CD8-positive, alpha-beta memory T cell (primary cell): ENCODE measurements at regions not wholly inside any gene's neighbourhood (a gene's known extent, or its start where the extent isn't known, plus 50 kb on each side); places are given as distances from the start of the nearest gene placed in this dataset.

ENCODE experiments used
- CTCF ChIA-PET: fragments of 350-600 bp; sonication (Branson Sonifier 250); formaldehyde crosslinking; loops from one replicate; lab custom pipeline; 2021; ENCODE audit warnings: antibody characterized with exemption; lab: Charles Lee
- POLR2A ChIA-PET: fragments of 350-600 bp; sonication (Branson Sonifier 250); formaldehyde crosslinking; loops from one replicate; lab custom pipeline; 2021; ENCODE audit warnings: antibody characterized with exemption; lab: Charles Lee
- DNase-seq, 5 donors: peaks; one replicate each; pipeline versions ENCODE4 v3.0.0 to v3.0.0-alpha.2; 2020 to 2022; ENCODE audit warnings: mixed read lengths in 1 of 5
- H3K27ac ChIP-seq: one replicate; pipeline ENCODE4 v1.7.0; 2013; ENCODE audit warnings: low read depth, mild to moderate bottlenecking, low read length, moderate library complexity
- H3K27me3 ChIP-seq: 2 replicates; pipeline ENCODE4 v1.7.0; 2013; ENCODE audit warnings: low read length, mild to moderate bottlenecking; ENCODE audit not compliant: insufficient read depth, poor library complexity, severe bottlenecking
- H3K36me3 ChIP-seq: 2 replicates; pipeline ENCODE4 v1.7.0; 2013; ENCODE audit warnings: mild to moderate bottlenecking, low read length, moderate library complexity; ENCODE audit not compliant: insufficient read depth
- H3K4me1 ChIP-seq: 2 replicates; pipeline ENCODE4 v1.7.0; 2013; ENCODE audit warnings: mild to moderate bottlenecking, low read length, moderate library complexity; ENCODE audit not compliant: insufficient read depth
- H3K4me3 ChIP-seq: 2 replicates; pipeline ENCODE4 v1.7.0; 2013; ENCODE audit warnings: mild to moderate bottlenecking, low read length
- H3K9me3 ChIP-seq: 2 replicates; pipeline ENCODE4 v1.7.0; 2013; ENCODE audit warnings: mild to moderate bottlenecking, low read length
- H3K27ac Mint-ChIP-seq, 8 donors: one replicate each; pipeline ENCODE4 v1.8.0; 2020 to 2021; ENCODE audit warnings: mixed read lengths in 8 of 8, mild to moderate bottlenecking in 6 of 8, inconsistent platforms in 3 of 8, moderate library complexity in 3 of 8
- H3K27me3 Mint-ChIP-seq, 2 donors: one replicate each; pipeline ENCODE4 v1.8.0; 2020 to 2021; ENCODE audit warnings: mixed read lengths in 2 of 2, mild to moderate bottlenecking in 1 of 2, moderate library complexity in 1 of 2
- H3K36me3 Mint-ChIP-seq, 3 donors: one replicate each; pipeline ENCODE4 v1.8.0; 2020 to 2021; ENCODE audit warnings: mixed read lengths in 3 of 3, inconsistent platforms in 1 of 3, mild to moderate bottlenecking in 1 of 3
- H3K4me1 Mint-ChIP-seq, 3 donors: one replicate each; pipeline ENCODE4 v1.8.0; 2020 to 2021; ENCODE audit warnings: mixed read lengths in 3 of 3, inconsistent platforms in 1 of 3, mild to moderate bottlenecking in 1 of 3
- H3K4me3 Mint-ChIP-seq, 7 donors: one replicate each; pipeline ENCODE4 v1.8.0; 2020 to 2021; ENCODE audit warnings: mixed read lengths in 7 of 7, mild to moderate bottlenecking in 6 of 7, moderate library complexity in 4 of 7, inconsistent platforms in 2 of 7
- H3K9me3 Mint-ChIP-seq, 5 donors: one replicate each; pipeline ENCODE4 v1.8.0; 2020 to 2022; ENCODE audit warnings: mixed read lengths in 5 of 5, mild to moderate bottlenecking in 3 of 5, moderate library complexity in 2 of 5, inconsistent platforms in 1 of 5

GRCh38 chr3:76500746-76501275, 539.1 kb upstream of the ROBO2 start:
- no peaks in the 10 kb centered on the region for H3K27me3 ChIP-seq
- ChIA-PET CTCF (no interaction called here), POLR2A (no interaction called here)
- H3K36me3 ChIP-seq, result no peaks in the 10 kb centered on the region
- no peaks in the 10 kb centered on the region for H3K4me1 ChIP-seq
- no peak overlapping the region for H3K27ac ChIP-seq
- H3K9me3 ChIP-seq, result no peaks in the 10 kb centered on the region
- Mint-ChIP-seq H3K4me3 (no peak overlapping the region), H3K4me1 (no peaks in the 10 kb centered on the region), H3K27ac (no peak overlapping the region), H3K27me3 (no peaks in the 10 kb centered on the region), H3K9me3 (peaks cover 5 to 42% (median 12%) of the 10 kb centered on the region in 5 donors), H3K36me3 (no peaks in the 10 kb centered on the region)
- no peak overlapping the region for H3K4me3 ChIP-seq
- DNase-seq, result no peak

- H3K9me3 ChIP-seq, result no peaks in the 10 kb centered on the region
- H3K27ac Mint-ChIP-seq, result no peak overlapping the region
- no peak overlapping the region for H3K4me3 Mint-ChIP-seq
- ChIA-PET POLR2A (no interaction called here), CTCF (no interaction called here)
- no peak for DNase-seq
- H3K36me3 ChIP-seq, result no peaks in the 10 kb centered on the region
- peaks cover 5 to 44% (median 13%) of the 10 kb centered on the region in 5 donors for H3K9me3 Mint-ChIP-seq
- H3K27me3 ChIP-seq, result no peaks in the 10 kb centered on the region
- no peaks in the 10 kb centered on the region for H3K27me3 Mint-ChIP-seq
- H3K4me3 ChIP-seq, result no peak overlapping the region
- no peaks in the 10 kb centered on the region for H3K4me1 Mint-ChIP-seq
- H3K4me1 ChIP-seq, result no peaks in the 10 kb centered on the region
- no peaks in the 10 kb centered on the region for H3K36me3 Mint-ChIP-seq
- no peak overlapping the region for H3K27ac ChIP-seq
These were observed 538.6 kb upstream of the ROBO2 start for GRCh38 chr3:76501315-76501714.

DNA sequence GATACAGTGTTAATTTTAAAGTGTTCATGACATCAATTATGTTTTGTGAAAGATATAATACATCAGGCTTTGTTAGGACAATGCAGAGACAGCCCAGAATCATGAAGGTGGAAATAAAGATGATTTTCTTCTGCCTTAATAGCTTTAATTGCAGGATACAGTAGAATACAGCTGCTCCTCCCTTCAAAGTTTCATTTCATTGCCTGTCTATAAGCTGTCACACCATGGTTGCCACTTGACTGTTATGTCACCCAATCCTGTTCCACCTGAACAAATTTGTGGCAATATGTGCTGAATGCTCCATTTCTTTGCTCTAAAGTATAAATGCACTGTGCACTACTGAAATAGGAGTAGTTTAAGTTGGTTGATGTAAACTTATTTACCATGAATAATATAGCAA, 537.8 kb upstream of the ROBO2 start:
- Mint-ChIP-seq H3K27me3 (no peaks in the 10 kb centered on the region), H3K9me3 (peaks cover 5 to 40% (median 10%) of the 10 kb centered on the region in 5 donors), H3K36me3 (no peaks in the 10 kb centered on the region), H3K4me1 (no peaks in the 10 kb centered on the region), H3K4me3 (no peak overlapping the region), H3K27ac (no peak overlapping the region)
- Histone ChIP-seq H3K36me3 (no peaks in the 10 kb centered on the region), H3K4me3 (no peak overlapping the region), H3K27me3 (no peaks in the 10 kb centered on the region), H3K9me3 (no peaks in the 10 kb centered on the region), H3K27ac (no peak overlapping the region), H3K4me1 (no peaks in the 10 kb centered on the region)
- no peak for DNase-seq
- ChIA-PET CTCF (no interaction called here), POLR2A (no interaction called here)

DNA sequence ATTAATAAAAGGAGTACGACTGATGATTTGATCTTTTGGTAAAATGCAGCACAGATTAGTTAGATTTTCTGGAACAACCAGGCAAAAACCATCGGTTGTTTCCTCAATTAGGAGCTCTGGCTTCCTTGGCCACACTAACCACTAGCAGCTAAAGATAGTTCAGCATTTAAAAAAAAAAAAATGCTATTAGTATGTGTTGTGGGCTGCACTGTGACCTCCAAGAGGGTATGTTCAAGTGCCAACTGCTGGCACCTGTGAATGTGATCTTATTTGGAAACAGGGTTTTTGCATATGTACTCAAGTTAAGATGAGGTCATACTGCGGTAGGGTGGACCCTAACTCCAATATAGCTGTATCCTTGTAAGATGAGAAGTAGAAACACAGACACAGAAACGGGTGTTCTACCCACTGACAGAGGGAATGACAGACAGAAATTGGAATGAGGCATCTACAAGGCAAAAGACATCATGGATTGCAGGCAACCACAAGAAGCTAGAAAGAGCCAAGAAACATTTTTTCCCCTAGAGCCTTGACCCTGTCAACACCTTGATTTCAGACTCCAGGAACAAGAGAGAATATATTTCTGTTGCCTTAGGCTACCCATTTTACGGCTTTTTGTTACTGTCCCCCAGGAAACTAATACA, 534.6 kb upstream of the ROBO2 start:
- Mint-ChIP-seq H3K27ac (no peak overlapping the region), H3K4me3 (no peak overlapping the region), H3K36me3 (no peaks in the 10 kb centered on the region), H3K4me1 (no peaks in the 10 kb centered on the region), H3K27me3 (no peaks in the 10 kb centered on the region), H3K9me3 (peaks cover 2 to 29% (median 10%) of the 10 kb centered on the region in 5 donors)
- ChIA-PET CTCF (no interaction called here), POLR2A (no interaction called here)
- Histone ChIP-seq H3K9me3 (no peaks in the 10 kb centered on the region), H3K4me3 (no peak overlapping the region), H3K27ac (no peak overlapping the region), H3K4me1 (no peaks in the 10 kb centered on the region), H3K27me3 (no peaks in the 10 kb centered on the region), H3K36me3 (no peaks in the 10 kb centered on the region)
- DNase-seq, result no peak

GRCh38 chr3:76509179-76509830, 530.6 kb upstream of the ROBO2 start:
- Histone ChIP-seq H3K9me3 (no peaks in the 10 kb centered on the region), H3K27ac (no peak overlapping the region), H3K4me1 (no peaks in the 10 kb centered on the region), H3K4me3 (no peak overlapping the region), H3K27me3 (no peaks in the 10 kb centered on the region), H3K36me3 (no peaks in the 10 kb centered on the region)
- CTCF ChIA-PET, result no interaction called here
- no peak for DNase-seq
- Mint-ChIP-seq H3K27me3 (no peaks in the 10 kb centered on the region), H3K4me1 (no peaks in the 10 kb centered on the region), H3K27ac (no peak overlapping the region), H3K9me3 (peaks cover 1 to 22% (median 12%) of the 10 kb centered on the region in 5 donors), H3K4me3 (no peak overlapping the region), H3K36me3 (no peaks in the 10 kb centered on the region)
- POLR2A ChIA-PET, result no interaction called here

DNA sequence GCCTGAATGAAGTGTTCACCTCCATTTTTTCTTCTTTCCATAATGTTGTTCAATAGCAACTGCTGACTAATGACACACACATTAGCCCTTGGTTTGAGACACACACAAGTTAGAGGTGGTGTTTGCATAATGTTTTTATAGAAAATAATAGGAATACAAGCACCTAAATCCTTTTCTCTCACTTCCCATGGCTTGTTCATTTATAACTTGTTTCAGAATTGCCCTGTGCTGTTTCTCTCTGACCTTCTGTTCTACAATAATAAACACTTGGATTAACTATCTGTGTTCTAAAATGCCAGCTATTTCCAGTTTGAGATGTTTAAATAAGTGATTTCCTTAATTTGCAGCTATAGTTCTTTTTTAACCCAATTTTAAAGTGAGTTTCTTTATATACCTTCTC, 525.1 kb upstream of the ROBO2 start:
- H3K36me3 Mint-ChIP-seq, result no peaks in the 10 kb centered on the region
- H3K9me3 ChIP-seq, result no peaks in the 10 kb centered on the region
- no peak overlapping the region for H3K27ac Mint-ChIP-seq
- no peak overlapping the region for H3K4me3 ChIP-seq
- H3K4me1 ChIP-seq, result no peaks in the 10 kb centered on the region
- no peaks in the 10 kb centered on the region for H3K27me3 Mint-ChIP-seq
- H3K27me3 ChIP-seq, result no peaks in the 10 kb centered on the region
- CTCF ChIA-PET, result no interaction called here
- DNase-seq, result no peak
- POLR2A ChIA-PET, result no interaction called here
- no peaks in the 10 kb centered on the region for H3K36me3 ChIP-seq
- no peak overlapping the region for H3K27ac ChIP-seq
- no peaks in the 10 kb centered on the region for H3K4me1 Mint-ChIP-seq
- peaks cover 1 to 18% (median 9%) of the 10 kb centered on the region in 5 donors for H3K9me3 Mint-ChIP-seq
- H3K4me3 Mint-ChIP-seq, result no peak overlapping the region

- Mint-ChIP-seq H3K9me3 (peaks cover 0 to 31% (median 5%) of the 10 kb centered on the region in 5 donors), H3K27me3 (no peaks in the 10 kb centered on the region), H3K36me3 (no peaks in the 10 kb centered on the region), H3K27ac (no peak overlapping the region), H3K4me1 (no peaks in the 10 kb centered on the region), H3K4me3 (no peak overlapping the region)
- DNase-seq, result no peak
- H3K4me3 ChIP-seq, result no peak overlapping the region
- ChIA-PET CTCF (no interaction called here), POLR2A (no interaction called here)
- no peaks in the 10 kb centered on the region for H3K4me1 ChIP-seq
- H3K9me3 ChIP-seq, result no peaks in the 10 kb centered on the region
- no peaks in the 10 kb centered on the region for H3K36me3 ChIP-seq
- H3K27me3 ChIP-seq, result no peaks in the 10 kb centered on the region
- no peak overlapping the region for H3K27ac ChIP-seq
These were observed 516.6 kb upstream of the ROBO2 start for GRCh38 chr3:76523337-76523736.

DNA sequence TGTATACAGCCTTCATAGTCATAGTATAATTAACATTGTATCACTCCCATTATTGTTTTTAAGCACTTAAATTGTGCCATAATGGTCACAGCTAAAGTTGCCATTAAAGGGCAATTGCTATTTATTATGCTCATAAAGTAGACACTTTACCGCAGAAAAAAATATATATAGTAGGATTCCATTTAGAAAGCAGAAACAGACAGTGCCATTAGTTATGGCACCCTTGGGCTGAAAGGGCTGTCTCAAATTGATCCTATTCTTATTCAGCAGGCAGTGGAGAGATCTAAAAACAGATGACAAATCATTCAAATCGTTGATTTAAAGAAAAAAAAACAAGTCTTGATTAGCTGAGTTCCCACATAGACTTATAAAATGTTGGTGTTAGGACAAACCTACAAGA, 514.2 kb upstream of the ROBO2 start:
- ChIA-PET POLR2A (no interaction called here), CTCF (no interaction called here)
- no peaks in the 10 kb centered on the region for H3K4me1 ChIP-seq
- no peak for DNase-seq
- no peaks in the 10 kb centered on the region for H3K27me3 Mint-ChIP-seq
- H3K9me3 Mint-ChIP-seq, result peaks cover 3 to 39% (median 6%) of the 10 kb centered on the region in 5 donors
- no peaks in the 10 kb centered on the region for H3K27me3 ChIP-seq
- H3K4me3 ChIP-seq, result no peak overlapping the region
- no peak overlapping the region for H3K4me3 Mint-ChIP-seq
- no peaks in the 10 kb centered on the region for H3K36me3 Mint-ChIP-seq
- no peaks in the 10 kb centered on the region for H3K4me1 Mint-ChIP-seq
- H3K9me3 ChIP-seq, result no peaks in the 10 kb centered on the region
- H3K36me3 ChIP-seq, result no peaks in the 10 kb centered on the region
- no peak overlapping the region for H3K27ac ChIP-seq
- H3K27ac Mint-ChIP-seq, result no peak overlapping the region
